Kidney glomerular epithelial cell (primary cell): ENCODE measurements at regions not wholly inside any gene's neighbourhood (a gene's known extent, or its start where the extent isn't known, plus 50 kb on each side); places are given as distances from the start of the nearest gene placed in this dataset.

ENCODE experiments used
- DNase-seq: peaks from one replicate; lab custom pipeline; 2025; lab: John Stamatoyannopoulos, UW

DNA sequence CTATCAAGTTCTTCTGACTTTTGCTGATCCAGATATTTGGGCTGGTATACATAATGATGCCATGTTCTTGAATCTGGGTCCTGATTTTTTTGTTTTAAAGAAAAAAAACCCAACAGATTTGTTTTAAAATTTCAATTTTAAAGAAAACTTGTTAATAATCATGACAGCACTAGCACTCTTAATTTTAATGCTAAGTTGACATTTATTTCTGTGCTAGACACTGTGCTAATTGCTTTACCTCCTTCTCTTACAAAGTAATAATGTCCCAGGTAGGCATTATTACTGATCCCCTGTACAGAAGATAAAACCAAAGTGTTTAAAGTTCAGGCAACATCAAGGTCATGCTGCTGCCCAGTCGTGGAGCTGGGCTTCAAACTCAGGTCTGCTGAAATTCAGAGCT, 101.9 kb downstream of the ZNF608 start:
- DNase-seq: no peak

- no peak for DNase-seq
Measured at GRCh38 chr5:124644138-124644537, 102.3 kb downstream of the ZNF608 start.

DNA sequence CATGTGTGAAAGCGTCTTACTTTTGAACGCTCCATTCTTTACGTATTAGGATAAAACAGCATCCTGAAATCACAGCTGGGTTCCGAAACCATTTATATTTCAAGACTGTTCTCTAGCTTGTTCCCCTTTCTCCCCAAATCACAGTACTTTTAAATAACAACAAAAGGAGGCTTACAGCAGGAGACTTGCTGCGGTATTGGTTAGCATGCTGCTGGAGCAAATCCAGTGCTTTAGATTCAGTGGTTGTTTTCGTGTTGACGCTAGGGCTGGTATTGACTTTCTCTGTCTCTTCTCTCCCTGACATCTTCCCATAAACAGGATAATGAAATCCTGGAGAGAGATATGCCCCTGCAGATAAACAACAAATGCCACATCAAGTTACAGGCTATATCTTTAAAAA, 103.1 kb downstream of the ZNF608 start:
- DNase-seq: no peak

GRCh38 chr5:124642151-124642550, 104.3 kb downstream of the ZNF608 start:
- no peak for DNase-seq

GRCh38 chr5:124641154-124641792, 105.2 kb downstream of the ZNF608 start:
- no peak for DNase-seq

GRCh38 chr5:124639095-124639665, 107.3 kb downstream of the ZNF608 start:
- DNase-seq: no peak

DNA sequence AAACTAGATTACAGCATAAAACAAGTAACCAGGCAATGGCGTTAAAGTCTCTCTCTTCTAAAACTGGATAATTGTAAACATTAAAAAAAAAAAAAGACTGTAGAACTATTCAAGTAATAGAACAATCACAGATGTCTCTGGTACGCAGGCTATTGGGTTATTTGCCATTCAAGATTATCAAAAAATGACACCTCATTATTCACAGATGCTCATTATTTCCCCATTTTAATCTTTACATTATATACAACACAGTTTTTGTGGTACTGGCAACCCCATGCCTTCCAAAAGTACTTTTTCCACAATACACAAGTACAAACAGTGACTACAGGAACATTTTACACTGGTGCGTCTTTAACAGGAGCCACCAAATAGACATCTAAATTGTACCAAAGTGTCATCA, 109.4 kb downstream of the ZNF608 start:
- no peak for DNase-seq

DNA sequence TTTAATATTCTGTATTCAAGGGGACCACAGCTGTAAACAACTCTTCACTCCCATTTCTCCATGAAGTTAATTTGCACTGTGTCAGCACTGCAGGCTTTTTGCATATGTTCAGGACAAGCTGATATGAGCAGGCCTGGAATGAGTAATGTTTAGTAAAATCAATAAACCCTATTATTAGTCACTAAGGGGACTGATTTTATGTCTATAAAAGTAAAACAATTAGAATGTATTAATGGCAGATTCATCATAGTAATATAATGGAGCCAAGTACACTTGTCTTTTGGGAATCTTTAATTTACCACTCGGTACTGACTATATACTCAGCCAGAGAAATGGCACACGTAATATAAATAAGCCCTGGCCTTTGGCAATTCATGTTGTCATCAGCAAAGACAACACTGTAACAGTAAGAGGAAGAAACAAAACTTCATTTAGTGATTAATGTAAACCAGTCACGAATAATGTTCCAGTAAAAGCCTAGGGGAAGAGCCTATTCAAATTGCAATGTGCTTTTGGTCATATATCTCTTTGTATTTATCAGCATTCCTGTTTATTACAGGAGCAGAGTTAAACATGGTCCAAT, 111.6 kb downstream of the ZNF608 start:
- no peak for DNase-seq

DNA sequence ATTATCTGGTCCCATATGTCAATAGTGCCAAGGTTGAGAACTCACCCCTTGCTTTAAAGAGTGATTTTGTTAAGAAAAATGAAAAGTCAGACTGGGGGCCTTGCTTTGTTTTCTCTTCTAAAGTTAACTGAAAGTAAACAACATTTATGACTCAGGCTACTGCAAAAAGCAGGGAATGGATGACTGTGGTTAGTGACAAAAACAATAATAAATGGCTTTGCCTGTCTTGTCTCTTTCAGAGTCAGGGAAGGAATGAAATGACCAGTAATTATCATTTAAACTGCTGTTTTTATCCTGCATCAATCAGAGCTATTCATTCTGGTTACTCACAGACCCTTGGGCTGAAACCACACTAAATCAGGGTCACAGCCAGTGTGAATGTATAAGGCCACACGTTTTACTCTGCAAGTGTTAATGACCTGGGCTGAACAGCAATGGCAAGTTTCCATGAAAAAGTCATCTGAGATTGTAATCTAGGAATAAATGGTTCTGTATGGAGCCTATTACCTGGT, 112.2 kb downstream of the ZNF608 start:
- DNase-seq: no peak

- DNase-seq: no peak
Measured at GRCh38 chr5:124633209-124633608, 113.2 kb downstream of the ZNF608 start.

DNA sequence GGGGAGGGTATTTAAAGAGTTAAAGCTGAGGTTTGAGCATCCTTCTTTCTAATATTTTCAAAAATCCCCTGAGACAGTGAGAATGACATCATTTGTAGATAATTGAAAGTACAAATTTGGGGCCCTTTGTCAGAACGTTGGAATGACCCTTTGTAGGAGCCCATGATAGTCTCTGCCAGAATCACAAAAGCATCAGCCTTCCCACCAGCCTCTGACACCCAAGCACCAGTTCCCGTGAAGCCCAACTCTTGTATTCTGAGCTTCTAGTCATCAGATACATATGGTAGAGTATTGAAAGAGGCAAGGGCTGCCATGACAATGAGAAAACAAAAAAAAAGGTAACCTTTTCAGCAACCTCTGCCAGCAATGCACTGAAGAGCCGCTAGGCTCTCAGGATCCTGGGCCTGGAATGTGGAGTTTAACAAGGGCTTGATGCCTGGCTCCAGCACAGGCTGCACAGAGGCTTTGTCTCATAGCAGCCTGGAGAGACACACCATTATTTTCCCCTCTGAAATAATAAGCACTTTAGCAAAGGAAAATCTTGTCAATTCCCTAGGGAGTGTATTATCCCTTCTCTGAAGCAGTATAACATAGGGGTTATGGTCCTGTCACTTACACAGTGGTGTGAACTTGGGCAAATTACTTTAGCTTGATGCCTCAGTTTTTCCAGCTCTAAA, 114.4 kb downstream of the ZNF608 start:
- no peak for DNase-seq

GRCh38 chr5:124630767-124631704, 115.4 kb downstream of the ZNF608 start:
- DNase-seq: no peak

GRCh38 chr5:124628721-124629596, 117.5 kb downstream of the ZNF608 start:
- peak; percentile 95 for DNase-seq

GRCh38 chr5:124627815-124628595, 118.4 kb downstream of the ZNF608 start:
- DNase-seq: no peak

GRCh38 chr5:124626053-124626452, 120.4 kb downstream of the ZNF608 start:
- no peak for DNase-seq

- DNase-seq: no peak
Measured at GRCh38 chr5:124623265-124623664, 123.2 kb downstream of the ZNF608 start.

DNA sequence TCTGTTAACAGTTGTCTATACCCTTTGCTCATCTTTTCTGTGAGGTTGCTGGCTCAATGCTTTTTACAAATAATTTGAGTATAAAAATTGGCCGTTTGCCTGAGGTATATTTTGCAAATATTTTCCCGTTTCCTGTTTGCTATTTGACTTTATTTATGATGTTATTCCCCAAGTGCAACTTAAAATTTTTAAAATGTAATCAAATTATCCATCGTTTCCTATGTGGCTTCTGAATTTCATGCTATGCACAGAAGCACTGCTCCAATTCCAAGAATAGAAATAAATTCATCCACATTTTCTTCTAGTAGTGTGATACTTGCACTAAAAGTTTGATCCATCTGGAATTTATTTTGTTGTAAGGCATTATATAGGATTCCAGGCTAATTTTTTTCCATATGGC, 123.6 kb downstream of the ZNF608 start:
- DNase-seq: no peak

- no peak for DNase-seq
Measured at GRCh38 chr5:124621279-124621678, 125.2 kb downstream of the ZNF608 start.

- DNase-seq: no peak
Measured at GRCh38 chr5:124620743-124621142, 125.7 kb downstream of the ZNF608 start.

DNA sequence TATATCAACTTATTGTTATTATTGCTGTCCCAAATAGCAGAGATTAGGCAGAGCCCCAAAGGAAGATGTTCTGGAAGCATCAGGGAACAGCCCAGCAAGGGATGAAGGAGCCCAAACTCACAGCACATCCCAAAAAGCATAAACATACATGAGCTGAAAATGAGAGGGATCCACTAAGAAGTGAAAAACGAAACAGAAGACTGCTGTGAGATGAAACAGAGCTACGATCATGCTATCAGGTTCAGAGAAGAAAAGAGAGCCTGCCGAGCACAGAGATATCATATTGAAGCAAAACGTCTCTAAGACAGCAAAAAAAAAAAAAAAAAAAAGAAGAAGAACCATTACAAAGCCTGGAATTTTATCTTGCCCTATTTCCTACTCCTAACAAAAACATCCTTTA, 127.3 kb downstream of the ZNF608 start:
- DNase-seq: no peak
